Lung (tissue), 11 donors: ENCODE measurements at regions not wholly inside any gene's neighbourhood (a gene's known extent, or its start where the extent isn't known, plus 50 kb on each side); places are given as distances from the start of the nearest gene placed in this dataset.

Experiments used
- ATAC-seq: fragments of 200-7000 bp; cut with Tn5 transposase; one replicate; pipeline ENCODE4 v1.9.1; 2020; ENCODE audit warnings: moderate number of reproducible peaks; ENCODE audit not compliant: insufficient read depth, low FRiP score
- DNase-seq, 3 donors: peaks; one replicate each; pipeline ENCODE4 v3.0.0-alpha.2; 2013 to 2017
- H3K27ac ChIP-seq, 2 donors: one replicate each; pipeline ENCODE4 v1.5.1; 2013; ENCODE audit warnings: mild to moderate bottlenecking in 2 of 2, moderate library complexity in 2 of 2, control low read depth in 1 of 2, inconsistent platforms in 1 of 2, low read depth in 1 of 2, low read length in 1 of 2
- H3K27me3 ChIP-seq, 3 donors: one replicate each; pipeline ENCODE4 v1.5.1; 2013; ENCODE audit warnings: low read length in 2 of 3; ENCODE audit not compliant: control insufficient read depth in 3 of 3, insufficient read depth in 3 of 3
- H3K36me3 ChIP-seq, 4 donors: one replicate each; pipeline ENCODE4 v1.5.1; 2013; ENCODE audit warnings: low read length in 4 of 4, mild to moderate bottlenecking in 1 of 4, moderate library complexity in 1 of 4; ENCODE audit not compliant: control insufficient read depth in 4 of 4, insufficient read depth in 4 of 4
- H3K4me1 ChIP-seq, 5 donors: one replicate each; pipeline ENCODE4 v1.5.1; 2013; ENCODE audit warnings: low read length in 5 of 5, mild to moderate bottlenecking in 2 of 5, moderate library complexity in 1 of 5; ENCODE audit not compliant: control insufficient read depth in 5 of 5, insufficient read depth in 5 of 5
- H3K4me3 ChIP-seq: one replicate; pipeline ENCODE4 v1.5.1; 2013; ENCODE audit warnings: mild to moderate bottlenecking, control low read depth, moderate library complexity
- H3K9ac ChIP-seq, 2 donors: one replicate each; pipeline ENCODE4 v1.5.1; 2013; ENCODE audit warnings: low read length in 2 of 2, control low read depth in 1 of 2; ENCODE audit not compliant: insufficient read depth in 1 of 2
- H3K9me3 ChIP-seq, 4 donors: one replicate each; pipeline ENCODE4 v1.5.1; 2013; ENCODE audit warnings: low read length in 3 of 4, mild to moderate bottlenecking in 1 of 4, moderate library complexity in 1 of 4; ENCODE audit not compliant: control insufficient read depth in 4 of 4, insufficient read depth in 3 of 4
- WGBS, 2 donors: extraction: QIAGEN DNeasy Blood & Tissue Kit; methylation state at CpG; one replicate each; pipeline ENCODE4 v1.1.7; 2013; 5-methylcytosine and 5-hydroxymethylcytosine counted together
- TF ChIP-seq, protein P1 (sequence below): IDR thresholded peaks from 2 replicates; pipeline ENCODE4 v1.5.1; 2012; ENCODE audit warnings: mild to moderate bottlenecking; ENCODE audit errors: control extremely low read depth, extremely low read depth
- donor health status: control.
- donor health status: control.
- donor health status: Bipolar disorder and iron deficiency.
- donor health status: healthy.
- donor health status: DM: yes; HTN: yes; CAD: no.

DNA sequence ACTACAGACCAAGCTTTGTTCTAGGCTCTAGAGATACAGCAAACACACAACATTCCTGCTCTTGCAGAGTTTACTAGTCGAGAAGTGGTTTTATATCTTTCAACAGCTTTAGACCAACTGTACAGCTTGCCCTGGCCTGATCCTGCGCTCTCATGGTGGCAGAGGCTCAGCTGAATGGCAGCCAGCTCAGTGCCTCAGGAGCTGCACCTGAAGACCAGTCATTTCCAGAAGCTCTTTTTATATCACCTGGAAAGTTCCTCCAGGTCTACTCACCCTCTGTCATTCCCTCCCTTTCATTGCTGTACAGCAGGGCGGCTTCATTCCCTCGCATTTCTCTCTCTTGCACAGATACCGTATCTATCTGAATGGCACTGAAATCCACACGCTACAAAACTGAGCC lies 319.8 kb downstream of the GATA3 start:
- TF ChIP-seq, protein P1, sequence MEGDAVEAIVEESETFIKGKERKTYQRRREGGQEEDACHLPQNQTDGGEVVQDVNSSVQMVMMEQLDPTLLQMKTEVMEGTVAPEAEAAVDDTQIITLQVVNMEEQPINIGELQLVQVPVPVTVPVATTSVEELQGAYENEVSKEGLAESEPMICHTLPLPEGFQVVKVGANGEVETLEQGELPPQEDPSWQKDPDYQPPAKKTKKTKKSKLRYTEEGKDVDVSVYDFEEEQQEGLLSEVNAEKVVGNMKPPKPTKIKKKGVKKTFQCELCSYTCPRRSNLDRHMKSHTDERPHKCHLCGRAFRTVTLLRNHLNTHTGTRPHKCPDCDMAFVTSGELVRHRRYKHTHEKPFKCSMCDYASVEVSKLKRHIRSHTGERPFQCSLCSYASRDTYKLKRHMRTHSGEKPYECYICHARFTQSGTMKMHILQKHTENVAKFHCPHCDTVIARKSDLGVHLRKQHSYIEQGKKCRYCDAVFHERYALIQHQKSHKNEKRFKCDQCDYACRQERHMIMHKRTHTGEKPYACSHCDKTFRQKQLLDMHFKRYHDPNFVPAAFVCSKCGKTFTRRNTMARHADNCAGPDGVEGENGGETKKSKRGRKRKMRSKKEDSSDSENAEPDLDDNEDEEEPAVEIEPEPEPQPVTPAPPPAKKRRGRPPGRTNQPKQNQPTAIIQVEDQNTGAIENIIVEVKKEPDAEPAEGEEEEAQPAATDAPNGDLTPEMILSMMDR = no peak
- Histone ChIP-seq H3K4me1 (peaks cover 0 to 2% (median 0%) of the 10 kb centered on the region in 5 donors), H3K4me3 (no peak overlapping the region), H3K36me3 (no peaks in the 10 kb centered on the region), H3K9me3 (no peaks in the 10 kb centered on the region), H3K27ac (no peak overlapping the region), H3K9ac (no peak overlapping the region), H3K27me3 (peaks cover 0 to 20% (median 0%) of the 10 kb centered on the region in 3 donors)
- DNase-seq (no peak), ATAC-seq (no peak)
- WGBS, 2 donors = 89 to 90% methylated on average over 6 of the region's 6 CpGs

DNA sequence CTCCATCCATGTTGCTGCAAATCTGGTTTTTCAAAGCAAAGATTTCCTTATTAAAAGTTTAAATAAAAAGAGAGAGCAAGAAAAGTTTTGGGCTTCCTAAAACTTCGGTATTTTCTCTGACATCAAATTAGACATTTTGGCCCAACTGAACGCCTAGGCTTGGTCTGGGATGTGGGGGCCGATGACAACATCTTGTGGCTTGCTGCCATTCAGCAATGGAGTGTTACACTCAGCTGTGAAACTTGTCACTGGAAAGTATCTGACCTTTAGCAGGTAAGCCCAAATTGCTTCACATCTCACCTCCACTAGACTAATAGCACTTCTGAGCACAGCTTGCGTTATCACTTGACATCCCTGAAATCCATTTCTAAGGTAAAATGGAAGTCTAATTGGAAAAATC lies 320.6 kb downstream of the GATA3 start:
- Histone ChIP-seq H3K4me3 (no peak overlapping the region), H3K36me3 (no peaks in the 10 kb centered on the region), H3K9me3 (no peaks in the 10 kb centered on the region), H3K4me1 (peaks cover 0 to 2% (median 0%) of the 10 kb centered on the region in 5 donors), H3K27ac (no peak overlapping the region), H3K27me3 (peaks cover 0 to 23% (median 0%) of the 10 kb centered on the region in 3 donors), H3K9ac (no peak overlapping the region)
- WGBS, 2 donors = 87 to 94% methylated on average over 4 of the region's 4 CpGs
- TF ChIP-seq, protein P1 = no peak
- no peak for ATAC-seq
- no peak for DNase-seq

DNA sequence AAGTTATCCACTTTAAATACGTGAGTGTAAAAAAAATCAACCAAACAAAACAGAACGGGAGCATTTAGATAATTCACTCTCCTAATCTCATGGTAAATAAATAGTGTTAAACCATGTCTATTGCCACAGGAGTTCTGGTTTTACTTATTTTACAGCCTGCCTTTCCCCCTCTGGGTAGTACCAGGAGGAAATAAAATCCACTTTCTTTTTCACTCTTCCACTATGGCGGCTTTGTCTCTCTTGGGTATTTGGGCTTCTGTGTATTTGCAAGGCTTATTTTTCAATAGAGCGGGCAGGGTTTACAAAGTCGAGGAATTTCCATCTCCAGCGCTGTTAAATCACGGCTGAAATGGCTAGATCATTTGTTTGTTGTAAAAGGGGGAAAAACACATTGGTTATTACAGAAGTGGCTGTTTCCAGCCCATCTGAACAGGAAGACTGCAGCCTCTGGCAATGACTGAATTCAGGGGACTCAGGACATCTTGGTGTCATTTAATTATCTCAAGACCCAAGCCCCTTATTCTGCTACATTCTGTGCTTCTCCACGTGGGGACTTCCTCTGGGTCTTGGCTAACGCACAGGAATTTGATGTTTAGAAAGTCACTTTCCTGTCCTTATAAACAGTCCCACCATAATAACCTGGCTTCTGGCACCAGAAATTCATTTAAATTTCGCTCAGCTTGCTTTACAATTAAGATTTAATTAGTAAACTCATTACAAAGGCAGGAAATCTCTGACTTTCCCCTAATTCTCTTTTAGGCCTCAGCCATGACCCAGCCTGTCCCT lies 323.9 kb downstream of the GATA3 start:
- no peaks in the 10 kb centered on the region for H3K9me3 ChIP-seq
- peak overlapping the region in 1 of 2 donors; percentile 66 for H3K27ac ChIP-seq
- ATAC-seq = no peak
- DNase-seq = peak in 2 of 3 donors; percentile 6 to 34
- no peaks in the 10 kb centered on the region for H3K36me3 ChIP-seq
- no peak overlapping the region for H3K4me3 ChIP-seq
- WGBS, 2 donors = 53 to 73% methylated on average over 10 of the region's 10 CpGs
- no peak overlapping the region for H3K9ac ChIP-seq
- H3K27me3 ChIP-seq = peaks cover 0 to 25% (median 0%) of the 10 kb centered on the region in 3 donors
- TF ChIP-seq, protein P1 = no peak
- H3K4me1 ChIP-seq = peaks cover 0 to 2% (median 0%) of the 10 kb centered on the region in 5 donors
